ENCODE measurements at regions not wholly inside any gene's neighbourhood (a gene's known extent, or its start where the extent isn't known, plus 50 kb on each side); places are given as distances from the start of the nearest gene placed in this dataset.

DNA sequence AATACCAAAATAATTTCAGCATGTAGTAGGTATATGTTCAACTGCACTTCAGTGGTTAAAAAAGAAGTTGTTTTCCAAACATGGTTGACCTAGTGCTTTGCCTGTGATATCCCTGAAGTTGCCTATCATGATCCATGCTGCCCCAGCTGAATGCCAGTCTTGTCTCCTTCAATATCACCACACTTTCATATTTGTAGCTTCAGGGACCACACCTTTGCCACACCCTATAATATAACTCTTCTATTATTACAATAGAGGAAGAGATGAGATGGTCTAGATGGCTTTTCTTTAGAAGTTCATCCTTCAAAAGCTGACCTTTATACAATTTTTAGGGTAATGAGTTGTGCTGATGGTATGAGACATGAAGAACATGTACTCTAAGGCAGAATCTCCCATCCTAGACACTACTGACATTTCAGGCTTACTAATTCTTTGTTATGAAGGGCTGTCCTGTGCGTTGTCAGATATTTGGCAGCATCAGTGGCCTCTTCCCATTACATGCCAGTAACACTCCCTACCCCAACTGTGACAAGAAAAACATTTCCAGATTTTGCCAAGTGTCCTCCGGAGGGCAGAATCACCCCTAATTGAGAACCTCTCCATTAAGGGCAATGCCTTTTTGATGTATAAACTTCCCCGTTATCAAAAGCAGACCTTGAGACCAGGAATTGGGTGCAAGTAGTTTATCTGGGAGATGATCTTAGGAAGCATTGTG lies 76.2 kb upstream of the PLCL2 start:
- TF ChIP-seq Cebpa-rat (IDR thresholded peaks at IDR 0.05): no peak
- H4K20me1 ChIP-seq: no peaks in the 10 kb centered on the region

DNA sequence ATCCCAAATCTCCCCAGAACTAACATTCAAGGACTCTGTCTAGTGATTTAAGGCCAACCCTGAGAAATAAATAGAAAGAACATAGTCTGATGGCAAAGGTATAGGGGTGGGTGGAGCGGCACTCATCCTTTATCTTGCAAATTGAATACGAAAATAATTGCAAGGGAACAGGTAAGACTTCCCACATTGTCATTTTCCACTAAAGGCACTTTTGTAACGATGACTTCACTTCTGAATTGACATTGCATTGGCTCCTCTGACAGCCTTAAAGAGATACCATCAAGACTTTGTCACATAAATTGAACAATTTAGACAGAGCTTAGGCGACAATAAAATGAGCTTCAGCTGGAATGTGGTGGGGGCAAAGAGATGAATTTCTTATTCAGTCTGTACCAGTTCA lies 75.3 kb upstream of the PLCL2 start:
- Histone ChIP-seq H4K20me1 (no peaks in the 10 kb centered on the region), H3K9ac (no peak overlapping the region), H3K4me1 (peaks cover 0 to 11% (median 5%) of the 10 kb centered on the region in 10 experiments; a peak in 6 of 20 replicates), H3K4me3 (no peak overlapping the region), H3K27ac (no peak overlapping the region), H3K4me2 (no peak overlapping the region), H3K27me3 (no peaks in the 10 kb centered on the region), H3K36me3 (no peaks in the 10 kb centered on the region), H3K9me3 (replicated peaks in 1 of 11) (peaks cover 0 to 15% (median 3%) of the 10 kb centered on the region in 11 experiments; a peak in 4 of 22 replicates)
- TF ChIP-seq Cebpa-rat (IDR thresholded peaks at IDR 0.05): no peak

More for the DNA sequence above, 76.2 kb upstream of the PLCL2 start:
- Histone ChIP-seq H3K36me3 (no peaks in the 10 kb centered on the region), H3K27me3 (no peaks in the 10 kb centered on the region), H3K4me1 (peaks cover under 1 to 14% (median 7%) of the 10 kb centered on the region in 10 experiments; a peak in 16 of 20 replicates), H3K9ac (no peak overlapping the region), H3K4me2 (no peak overlapping the region), H3K27ac (no peak overlapping the region), H3K9me3 (replicated peaks in 1 of 11) (peaks cover 0 to 18% (median 0%) of the 10 kb centered on the region in 11 experiments; a peak in 3 of 22 replicates), H3K4me3 (no peak overlapping the region)

DNA sequence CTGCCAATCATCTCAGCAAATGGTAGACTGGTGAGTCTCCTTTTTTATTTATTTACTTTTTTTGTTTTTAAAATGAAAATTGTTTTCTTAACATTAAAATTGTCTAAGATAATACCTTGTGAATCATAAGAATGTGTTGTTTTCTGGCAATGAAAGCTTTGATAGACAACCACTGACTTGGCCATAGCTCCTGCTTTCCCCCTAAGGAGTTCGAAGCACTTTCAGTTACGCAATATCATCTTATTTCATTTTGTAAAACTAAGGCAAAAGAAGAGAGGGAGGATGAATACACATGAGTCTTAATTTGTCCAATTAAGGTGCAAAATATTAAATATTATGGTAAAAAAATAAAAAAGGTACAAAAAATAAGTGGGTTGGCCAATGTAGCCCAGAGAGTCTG lies 74.8 kb upstream of the PLCL2 start:
- H3K27me3 ChIP-seq: no peaks in the 10 kb centered on the region
- peak overlapping the region in 2 of 11 experiments; percentile 9 to 25; a peak in 1 of 22 replicates for H3K4me2 ChIP-seq
- H4K20me1 ChIP-seq: no peaks in the 10 kb centered on the region
- no peak overlapping the region for H3K4me3 ChIP-seq
- TF ChIP-seq Cebpa-rat (IDR thresholded peaks at IDR 0.05): peak in 5 of 11 experiments; percentile 28 to 79 (median 70); a peak in 7 of 22 replicates
- no peak overlapping the region for H3K9ac ChIP-seq
- no peak overlapping the region for H3K27ac ChIP-seq
- H3K4me1 ChIP-seq: peaks cover 0 to 11% (median 5%) of the 10 kb centered on the region in 10 experiments; a peak in 6 of 20 replicates
- peaks cover 0 to 13% (median 0%) of the 10 kb centered on the region in 11 experiments; a peak in 3 of 22 replicates for H3K9me3 ChIP-seq (replicated peaks in 1 of 11)
- no peaks in the 10 kb centered on the region for H3K36me3 ChIP-seq

DNA sequence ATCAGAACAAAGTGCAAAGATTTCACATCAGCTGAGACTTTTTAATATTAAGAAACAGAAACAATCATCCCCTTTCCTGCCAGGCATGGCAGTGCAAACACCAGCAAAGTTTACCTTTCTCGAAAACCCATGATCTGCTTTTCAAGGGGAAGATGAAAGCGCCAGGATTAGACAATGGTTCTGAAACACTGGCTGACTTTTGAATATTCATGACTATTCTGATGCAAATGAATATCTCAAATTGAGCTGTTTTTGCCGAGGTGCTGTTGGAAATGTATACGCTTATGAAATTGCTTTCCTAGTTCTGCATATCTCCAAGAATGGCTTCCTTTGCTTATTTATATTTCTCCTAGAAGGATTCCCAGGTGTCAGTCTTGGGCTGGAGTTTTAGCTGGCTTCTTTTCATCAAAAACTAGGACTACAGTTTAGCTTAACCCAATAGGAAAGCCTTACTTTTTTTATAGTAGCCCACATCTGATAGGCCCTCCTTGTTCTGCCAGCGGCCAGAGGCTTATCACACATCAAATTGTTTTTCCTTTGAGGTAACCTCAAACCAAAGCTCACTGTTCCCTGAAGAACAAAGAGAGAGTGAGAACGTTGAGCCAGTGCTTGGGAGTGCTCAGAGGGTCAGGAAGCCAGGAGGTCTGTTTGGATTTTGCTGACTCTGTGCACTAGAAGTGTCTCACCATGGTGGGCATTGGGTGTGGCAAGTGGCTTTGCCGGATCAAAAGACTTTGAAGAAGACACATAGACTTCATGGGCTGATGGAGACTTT lies 74.0 kb upstream of the PLCL2 start:
- peaks cover 0 to 12% (median 6%) of the 10 kb centered on the region in 10 experiments; a peak in 10 of 20 replicates for H3K4me1 ChIP-seq
- no peaks in the 10 kb centered on the region for H3K36me3 ChIP-seq
- H4K20me1 ChIP-seq: no peaks in the 10 kb centered on the region
- H3K27me3 ChIP-seq: no peaks in the 10 kb centered on the region
- H3K9ac ChIP-seq: no peak overlapping the region
- H3K9me3 ChIP-seq (replicated peaks in 1 of 11): peaks cover 0 to 6% (median 0%) of the 10 kb centered on the region in 11 experiments; a peak in 2 of 22 replicates
- TF ChIP-seq Cebpa-rat (IDR thresholded peaks at IDR 0.05): no peak
- no peak overlapping the region for H3K4me3 ChIP-seq
- H3K27ac ChIP-seq: no peak overlapping the region
- H3K4me2 ChIP-seq: peak overlapping the region in 8 of 11 experiments; percentile 0 to 27 (median 14); a peak in 5 of 22 replicates

DNA sequence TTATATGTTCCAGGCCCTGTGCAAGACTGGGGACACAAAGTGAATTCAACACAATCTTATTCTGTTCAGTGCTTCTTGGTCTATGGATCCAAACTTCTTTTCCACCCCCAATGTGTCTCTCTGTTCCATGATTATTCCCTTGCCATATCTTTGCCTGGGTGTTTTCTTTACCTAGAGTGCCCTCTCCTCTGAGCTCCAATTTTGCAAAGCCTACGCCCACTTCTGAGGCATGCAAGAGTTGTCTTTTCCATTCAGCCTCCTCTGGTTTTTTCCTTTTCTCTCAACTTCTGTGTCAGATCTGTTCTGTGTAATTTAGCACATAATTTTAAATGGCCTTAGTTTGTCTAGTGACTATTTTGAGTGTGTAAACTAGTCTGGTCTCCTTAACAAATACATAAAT lies 72.8 kb upstream of the PLCL2 start:
- H3K9ac ChIP-seq: no peak overlapping the region
- H3K4me1 ChIP-seq: peaks cover 0 to 23% (median 6%) of the 10 kb centered on the region in 10 experiments; a peak in 12 of 20 replicates
- H3K4me2 ChIP-seq: no peak overlapping the region
- H3K27me3 ChIP-seq: no peaks in the 10 kb centered on the region
- no peaks in the 10 kb centered on the region for H3K36me3 ChIP-seq
- H3K9me3 ChIP-seq (replicated peaks in 1 of 11): peaks cover 0 to 6% (median 0%) of the 10 kb centered on the region in 11 experiments; a peak in 1 of 22 replicates
- H3K27ac ChIP-seq: no peak overlapping the region
- no peak overlapping the region for H3K4me3 ChIP-seq
- H4K20me1 ChIP-seq: no peaks in the 10 kb centered on the region
- no peak for TF ChIP-seq Cebpa-rat (IDR thresholded peaks at IDR 0.05)

DNA sequence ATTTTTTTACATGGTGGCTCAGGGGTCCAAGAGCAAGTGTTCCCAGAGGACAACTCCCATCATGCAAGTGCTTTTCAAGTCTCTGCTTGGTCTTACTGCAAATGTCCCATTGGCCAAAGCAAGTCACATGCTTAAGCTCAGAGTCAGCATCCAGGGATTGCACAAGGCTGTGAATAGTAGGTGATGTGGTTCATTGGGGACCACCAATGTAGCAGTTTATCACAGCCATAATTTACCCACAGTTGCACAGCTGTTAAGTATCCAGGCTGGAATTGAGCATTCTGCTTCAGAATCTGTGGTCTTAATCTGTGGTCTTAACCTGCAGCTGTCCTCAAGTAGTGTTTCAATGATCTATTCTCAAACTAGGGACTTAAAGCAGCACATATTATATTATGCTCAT lies 71.4 kb upstream of the PLCL2 start:
- H3K9me3 ChIP-seq (replicated peaks in 1 of 11): peaks cover 0 to 6% (median 0%) of the 10 kb centered on the region in 11 experiments; a peak in 2 of 22 replicates
- H3K4me2 ChIP-seq: no peak overlapping the region
- no peaks in the 10 kb centered on the region for H4K20me1 ChIP-seq
- H3K27ac ChIP-seq: no peak overlapping the region
- H3K27me3 ChIP-seq: no peaks in the 10 kb centered on the region
- TF ChIP-seq Cebpa-rat (IDR thresholded peaks at IDR 0.05): no peak
- H3K9ac ChIP-seq: no peak overlapping the region
- H3K36me3 ChIP-seq: no peaks in the 10 kb centered on the region
- no peak overlapping the region for H3K4me3 ChIP-seq
- H3K4me1 ChIP-seq: peaks cover 4 to 29% (median 12%) of the 10 kb centered on the region in 10 experiments; a peak in 14 of 20 replicates

DNA sequence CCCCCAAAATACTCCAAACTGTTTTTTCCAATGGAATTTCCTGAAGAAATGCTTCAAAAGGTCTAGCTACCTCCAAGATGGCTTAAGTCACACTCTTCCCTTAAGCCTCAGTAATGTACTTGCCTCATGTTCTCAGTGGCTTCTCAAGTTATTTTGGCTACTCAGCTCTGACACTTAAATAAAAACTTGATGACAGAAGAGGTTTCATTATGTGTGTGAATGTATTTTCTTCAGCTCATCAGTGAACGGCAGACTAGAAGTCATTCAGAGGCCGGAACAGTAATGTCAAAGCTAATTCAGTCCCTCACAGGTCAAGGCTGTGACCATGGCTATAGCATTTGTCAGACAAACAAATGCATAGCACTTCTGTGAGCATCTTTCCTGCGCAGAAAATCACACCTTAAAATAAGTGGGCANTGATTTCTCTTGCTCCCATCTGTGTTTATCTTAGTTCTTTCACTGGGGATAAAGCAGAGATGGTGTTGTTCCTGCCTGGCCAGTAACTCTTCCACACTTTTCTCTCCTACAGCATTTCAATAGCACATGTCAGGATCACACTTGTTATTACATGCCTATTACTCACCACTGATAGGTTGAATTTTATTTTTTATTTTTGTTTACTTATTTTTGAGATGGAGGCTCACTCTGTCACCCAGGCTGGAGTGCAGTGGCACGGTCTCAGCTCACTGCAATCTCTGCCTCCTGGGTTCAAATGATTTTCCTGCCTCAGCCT lies 68.5 kb upstream of the PLCL2 start:
- no peaks in the 10 kb centered on the region for H4K20me1 ChIP-seq
- peaks cover under 1 to 24% (median 7%) of the 10 kb centered on the region in 10 experiments; a peak in 12 of 20 replicates for H3K4me1 ChIP-seq

DNA sequence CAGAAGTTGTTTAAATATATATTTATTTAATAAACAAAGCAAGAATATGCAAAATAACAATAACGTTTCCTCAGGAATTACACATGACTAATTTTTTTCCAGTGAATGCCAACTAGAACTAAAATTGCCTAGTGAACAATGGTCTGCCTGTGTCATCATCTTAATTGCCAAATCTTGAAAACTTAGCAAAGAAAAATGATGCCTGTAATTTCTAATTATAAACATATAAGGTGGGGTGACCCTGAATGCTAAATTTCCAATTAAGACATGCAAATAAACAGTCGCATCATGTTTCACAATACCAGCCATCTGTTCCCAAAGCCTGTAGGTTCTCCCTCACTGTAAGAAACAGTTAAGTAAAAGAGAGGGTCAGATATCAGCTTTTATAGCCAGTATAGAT lies 67.6 kb upstream of the PLCL2 start:
- peak overlapping the region in 8 of 11 experiments; percentile 9 to 47 (median 30); a peak in 7 of 22 replicates for H3K4me2 ChIP-seq
- no peak overlapping the region for H3K9ac ChIP-seq
- H4K20me1 ChIP-seq: no peaks in the 10 kb centered on the region
- no peaks in the 10 kb centered on the region for H3K36me3 ChIP-seq
- no peaks in the 10 kb centered on the region for H3K27me3 ChIP-seq
- TF ChIP-seq Cebpa-rat (IDR thresholded peaks at IDR 0.05): 0 out of 22 replicates have a peak, but pooled peaks of 1 of the 11 experiments have one; percentile 8
- H3K4me1 ChIP-seq: peaks cover 0 to 23% (median 7%) of the 10 kb centered on the region in 10 experiments; a peak in 11 of 20 replicates
- H3K4me3 ChIP-seq: no peak overlapping the region
- H3K9me3 ChIP-seq (replicated peaks in 1 of 11): peaks cover 0 to 11% (median 0%) of the 10 kb centered on the region in 11 experiments; a peak in 3 of 22 replicates
- peak overlapping the region in 2 of 11 experiments; percentile 3 to 15; a peak in 1 of 22 replicates for H3K27ac ChIP-seq

More for the DNA sequence above, 68.5 kb upstream of the PLCL2 start:
- H3K4me3 ChIP-seq: no peak overlapping the region
- H3K27ac ChIP-seq: peak overlapping the region in 5 of 11 experiments; percentile 9 to 47 (median 16); a peak in 4 of 22 replicates
- no peak for TF ChIP-seq Cebpa-rat (IDR thresholded peaks at IDR 0.05)
- no peaks in the 10 kb centered on the region for H3K27me3 ChIP-seq
- H3K4me2 ChIP-seq: peak overlapping the region in 4 of 11 experiments; percentile 0 to 58 (median 30); a peak in 5 of 22 replicates
- peaks cover 0 to 11% (median 0%) of the 10 kb centered on the region in 11 experiments; a peak in 3 of 22 replicates for H3K9me3 ChIP-seq (replicated peaks in 1 of 11)
- H3K9ac ChIP-seq: no peak overlapping the region; a peak in 1 of 22 replicates
- no peaks in the 10 kb centered on the region for H3K36me3 ChIP-seq
